ENCODE measurements at regions not wholly inside any gene's neighbourhood (a gene's known extent, or its start where the extent isn't known, plus 50 kb on each side); places are given as distances from the start of the nearest gene placed in this dataset.

DNA sequence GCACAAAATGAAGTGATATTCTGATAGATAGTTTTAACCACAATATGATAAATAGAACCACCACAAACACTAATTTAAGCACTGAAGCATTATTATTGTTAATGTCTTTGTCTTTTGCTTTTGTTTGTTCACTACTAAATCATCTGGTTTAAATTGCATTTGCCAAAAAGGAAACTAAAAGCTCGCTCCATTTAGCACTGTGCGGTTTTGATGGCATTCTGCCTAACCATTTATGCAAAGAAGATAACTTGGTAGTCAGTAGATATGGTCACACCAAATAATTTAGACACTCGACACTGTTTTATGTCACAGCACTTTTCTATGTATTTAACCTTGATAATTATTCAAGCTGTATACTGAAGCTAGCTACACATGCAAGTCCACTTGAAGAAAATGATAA lies 849.8 kb upstream of the CDH6 start:
- TF ChIP-seq, protein P1, sequence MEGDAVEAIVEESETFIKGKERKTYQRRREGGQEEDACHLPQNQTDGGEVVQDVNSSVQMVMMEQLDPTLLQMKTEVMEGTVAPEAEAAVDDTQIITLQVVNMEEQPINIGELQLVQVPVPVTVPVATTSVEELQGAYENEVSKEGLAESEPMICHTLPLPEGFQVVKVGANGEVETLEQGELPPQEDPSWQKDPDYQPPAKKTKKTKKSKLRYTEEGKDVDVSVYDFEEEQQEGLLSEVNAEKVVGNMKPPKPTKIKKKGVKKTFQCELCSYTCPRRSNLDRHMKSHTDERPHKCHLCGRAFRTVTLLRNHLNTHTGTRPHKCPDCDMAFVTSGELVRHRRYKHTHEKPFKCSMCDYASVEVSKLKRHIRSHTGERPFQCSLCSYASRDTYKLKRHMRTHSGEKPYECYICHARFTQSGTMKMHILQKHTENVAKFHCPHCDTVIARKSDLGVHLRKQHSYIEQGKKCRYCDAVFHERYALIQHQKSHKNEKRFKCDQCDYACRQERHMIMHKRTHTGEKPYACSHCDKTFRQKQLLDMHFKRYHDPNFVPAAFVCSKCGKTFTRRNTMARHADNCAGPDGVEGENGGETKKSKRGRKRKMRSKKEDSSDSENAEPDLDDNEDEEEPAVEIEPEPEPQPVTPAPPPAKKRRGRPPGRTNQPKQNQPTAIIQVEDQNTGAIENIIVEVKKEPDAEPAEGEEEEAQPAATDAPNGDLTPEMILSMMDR (IDR thresholded peaks at IDR 0.05), result no peak
- TF ChIP-seq EZH2phosphoT487 (IDR thresholded peaks at IDR 0.05), result no peak
